Activated CD8-positive, alpha-beta memory T cell treated with anti-CD3 and anti-CD28 coated beads for 36 hours (primary cell): ENCODE measurements at regions not wholly inside any gene's neighbourhood (a gene's known extent, or its start where the extent isn't known, plus 50 kb on each side); places are given as distances from the start of the nearest gene placed in this dataset.
"Not testable (repeated sequence)": the region's sequence is repeated elsewhere in the genome, so short reads cannot be mapped to it uniquely, and the experiment has no call there.

Source experiments
- CTCF ChIA-PET: fragments of 350-600 bp; sonication (Branson Sonifier 250); formaldehyde crosslinking; loops from one replicate; lab custom pipeline; 2021; ENCODE audit warnings: antibody characterized with exemption; lab: Charles Lee
- POLR2A ChIA-PET: fragments of 350-600 bp; sonication (Branson Sonifier 250); formaldehyde crosslinking; loops from one replicate; lab custom pipeline; 2021; ENCODE audit warnings: antibody characterized with exemption; lab: Charles Lee

DNA sequence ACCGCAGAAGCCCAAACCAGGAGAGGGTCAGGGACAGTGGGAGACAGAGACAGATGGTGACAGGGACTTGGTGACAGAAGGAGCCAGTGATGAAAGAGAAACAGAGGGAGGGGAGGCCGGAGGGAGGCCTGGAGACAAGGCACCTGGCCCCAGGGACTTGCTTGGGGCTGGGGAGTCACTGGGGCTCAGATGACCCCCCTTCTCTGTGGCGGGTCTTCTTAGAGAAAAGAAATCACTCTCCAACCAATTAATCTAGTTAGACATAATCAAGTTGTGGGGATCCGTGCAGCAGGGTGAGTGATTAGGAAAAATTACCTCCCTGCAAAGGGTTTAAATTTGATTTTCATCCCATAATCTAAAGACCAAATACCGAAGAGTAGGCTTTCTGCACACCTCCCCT is 519.8 kb downstream of the PTPRU start:
- POLR2A ChIA-PET, result no interaction called here
- CTCF ChIA-PET, result no interaction called here

DNA sequence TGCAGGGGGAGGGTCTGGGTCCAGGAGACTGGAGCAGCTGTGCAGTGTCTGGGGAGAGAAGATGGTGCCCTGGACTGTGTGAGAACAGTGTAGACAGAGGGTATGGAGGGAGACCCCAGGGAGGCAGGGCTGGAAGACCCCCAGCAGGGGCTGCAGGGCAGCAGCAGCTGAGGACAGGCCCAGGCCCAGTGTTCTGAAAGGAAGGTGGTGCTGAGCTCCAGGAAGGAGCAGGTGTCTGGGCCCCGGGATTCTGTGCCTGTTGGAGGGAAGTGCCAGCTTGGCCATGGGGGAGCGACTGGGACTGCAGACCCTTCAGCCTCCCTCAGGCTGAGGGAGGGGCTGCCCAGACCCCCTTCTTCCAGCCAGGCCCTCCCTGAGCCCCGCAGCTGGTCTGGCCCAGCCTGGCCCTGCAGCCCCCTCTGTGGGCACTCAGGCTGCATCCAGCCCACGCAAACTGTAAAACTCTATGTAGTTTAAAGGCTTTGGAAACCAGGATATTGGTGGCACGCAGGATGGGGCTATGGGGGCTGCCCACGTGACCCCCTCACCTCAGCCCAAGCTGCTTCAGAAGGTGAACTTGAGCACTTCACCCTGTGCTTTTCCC is 519.2 kb downstream of the PTPRU start:
- POLR2A ChIA-PET, CTCF ChIA-PET: not testable (repeated sequence)

DNA sequence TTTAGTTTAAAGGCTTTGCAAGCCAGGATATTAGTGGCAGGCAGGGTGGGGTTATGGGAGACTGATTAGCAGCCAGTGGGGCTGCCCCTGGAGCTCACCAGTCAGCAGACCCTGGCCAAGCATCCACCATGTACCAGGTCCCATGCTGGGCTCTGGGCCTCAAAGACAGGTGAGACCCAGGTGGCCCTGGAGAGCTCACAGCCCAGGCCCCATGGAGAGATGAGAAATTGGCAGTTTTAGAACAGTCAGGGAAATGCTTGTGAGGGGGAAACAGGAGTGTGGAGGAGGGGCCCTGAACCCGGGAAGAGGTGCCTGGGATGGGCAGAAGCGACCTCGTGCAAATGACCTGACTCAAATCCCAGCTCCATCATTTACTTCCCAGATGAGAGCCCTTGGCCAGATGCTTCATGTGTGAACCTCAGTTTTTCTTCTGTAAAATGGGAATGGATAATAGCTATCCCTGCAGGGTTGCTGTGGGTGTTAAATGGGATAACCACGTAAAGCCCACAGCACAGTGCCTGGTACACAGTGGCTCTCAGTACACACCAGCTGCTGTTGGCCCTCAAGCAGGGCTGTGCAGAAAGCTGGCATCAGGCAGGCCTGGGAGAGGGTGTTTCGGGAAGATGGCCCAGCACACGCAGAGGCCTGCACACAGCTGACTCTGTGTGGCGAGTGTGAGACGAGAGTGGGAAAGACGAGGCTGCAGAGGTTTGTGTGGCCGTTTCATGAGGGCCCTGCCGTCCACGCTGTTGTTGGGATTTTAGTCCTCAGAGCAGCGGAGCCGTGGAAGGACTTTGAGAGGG is 518.5 kb downstream of the PTPRU start:
- CTCF ChIA-PET, result no interaction called here
- POLR2A ChIA-PET, result no interaction called here

DNA sequence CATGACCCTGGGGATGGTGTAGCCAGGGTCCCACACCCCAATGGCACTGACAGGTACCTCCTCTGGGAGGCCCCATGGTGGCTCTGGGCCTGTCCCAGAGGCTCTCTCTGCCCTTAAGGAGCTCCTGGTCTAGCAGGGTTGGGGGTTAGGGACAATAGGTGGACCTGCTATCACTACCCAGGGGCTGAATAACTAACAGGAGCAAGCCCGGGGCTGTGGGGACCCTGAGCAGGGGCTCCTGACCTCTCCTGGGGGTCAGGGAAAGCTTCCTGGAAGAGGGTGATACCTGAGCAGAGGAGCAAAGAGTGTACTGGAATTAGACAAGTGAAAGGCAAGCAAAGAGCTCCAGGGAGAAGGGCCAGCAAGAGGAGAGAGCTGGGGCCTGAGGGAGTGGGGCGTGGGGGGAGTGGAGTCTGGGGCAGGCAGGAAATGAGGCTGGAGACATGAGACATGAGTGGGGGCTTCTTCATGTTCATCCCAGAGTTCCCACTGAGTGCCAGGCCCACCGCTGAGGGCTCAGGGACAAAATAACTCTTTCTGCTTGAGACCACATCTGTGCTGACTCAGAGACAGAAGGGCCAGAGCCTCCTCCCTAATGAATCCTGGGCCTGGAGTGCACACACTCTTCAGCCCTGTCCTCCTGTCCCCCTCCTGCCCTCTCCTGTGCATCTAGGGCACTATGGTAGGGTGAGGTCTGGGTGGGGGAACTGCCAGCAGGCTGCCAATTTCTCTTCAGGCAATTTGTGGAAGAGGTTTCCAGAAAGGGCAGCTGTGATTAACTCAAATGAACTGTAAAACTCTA is 517.6 kb downstream of the PTPRU start:
- POLR2A ChIA-PET, result no interaction called here
- CTCF ChIA-PET, result no interaction called here

DNA sequence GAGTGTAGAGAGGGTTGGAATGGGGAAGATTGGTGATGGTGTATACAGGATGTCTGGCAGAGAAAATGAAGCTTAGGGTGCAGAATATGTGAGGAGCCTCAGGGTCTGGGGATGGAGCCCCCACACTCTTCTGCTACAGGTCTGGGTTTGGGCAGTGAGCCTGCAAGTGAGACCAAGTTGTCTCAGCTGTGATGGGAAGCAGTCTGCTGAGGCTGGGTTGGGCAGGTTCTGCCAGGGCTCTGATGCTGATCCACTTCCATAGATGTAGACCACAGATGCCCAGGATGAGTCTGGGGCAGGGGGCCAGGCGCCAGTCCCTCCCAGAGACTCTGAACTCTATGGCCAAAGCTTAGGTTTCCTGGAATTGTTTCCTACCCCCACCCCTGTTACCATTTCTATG is 516.9 kb downstream of the PTPRU start:
- ChIA-PET POLR2A (no interaction called here), CTCF (no interaction called here)

DNA sequence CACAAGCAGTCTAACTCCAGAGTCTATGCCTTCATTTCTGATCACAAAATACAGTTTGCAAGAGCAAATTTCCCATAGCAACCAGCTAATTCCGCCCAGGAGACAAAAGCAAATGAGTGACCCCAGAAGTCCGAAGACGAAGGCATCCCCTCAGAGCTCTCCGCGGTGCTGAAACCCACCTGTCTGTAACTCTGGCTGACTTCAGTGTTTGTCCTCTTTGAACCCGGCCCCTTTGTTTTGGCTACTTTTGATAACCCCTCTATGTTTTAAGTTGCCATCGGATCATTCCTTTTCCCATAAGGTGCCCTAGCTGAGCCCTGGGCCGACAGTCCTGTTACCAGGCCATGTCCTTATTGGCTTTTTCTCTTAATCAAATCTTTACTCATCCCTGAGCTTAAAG is 515.8 kb downstream of the PTPRU start:
- CTCF ChIA-PET, result interaction anchor here (0.7 kb wide), 1 partner anchor 440 kb away, joined by 3 read pairs; no protein-coding TSS in a partner anchor

DNA sequence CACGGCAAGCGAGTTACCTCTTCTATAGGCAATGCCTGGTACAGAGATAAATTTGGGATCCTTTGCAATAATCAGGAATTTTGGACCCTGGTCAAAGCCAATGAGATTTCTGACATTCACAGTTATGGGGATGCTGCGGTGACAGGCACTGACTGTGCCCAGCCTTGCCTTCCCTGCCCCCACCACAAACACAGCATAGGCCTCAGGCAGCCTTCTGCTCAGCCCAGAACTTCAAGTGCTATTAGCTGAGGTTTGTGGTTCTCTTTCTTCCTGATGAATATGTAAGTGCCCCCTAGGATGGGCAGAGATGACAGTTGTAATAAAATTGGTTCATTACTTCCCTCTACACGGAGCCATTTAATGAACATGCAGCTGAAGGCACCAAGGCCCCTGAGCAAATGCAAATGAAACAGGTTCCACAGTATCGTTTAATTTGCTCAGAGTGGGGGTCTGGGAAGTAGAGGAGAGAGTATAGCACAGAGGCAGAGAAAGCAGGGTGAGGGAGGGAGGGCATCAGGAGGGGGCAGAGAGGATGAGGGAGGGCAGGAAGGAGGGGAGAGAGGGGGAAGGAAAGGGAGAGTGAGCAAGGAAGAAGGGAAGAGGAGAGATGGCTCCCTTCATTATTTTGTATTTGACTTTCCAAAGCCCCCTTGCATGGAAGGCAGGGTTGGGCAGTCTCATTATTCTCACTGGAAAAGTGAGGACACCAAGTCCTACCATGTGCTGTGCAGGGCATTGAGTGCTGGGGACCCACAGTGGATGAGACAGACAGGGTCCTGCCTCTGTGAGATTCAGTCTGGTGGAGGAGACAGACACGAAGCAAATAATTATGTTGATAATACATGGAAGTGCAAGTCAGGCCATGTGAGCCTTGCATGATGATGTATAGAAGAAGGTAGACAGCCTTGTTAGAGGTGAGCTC is 513.0 kb downstream of the PTPRU start:
- ChIA-PET CTCF (no interaction called here), POLR2A (no interaction called here)

More for the DNA sequence above, 515.8 kb downstream of the PTPRU start:
- POLR2A ChIA-PET, result no interaction called here

DNA sequence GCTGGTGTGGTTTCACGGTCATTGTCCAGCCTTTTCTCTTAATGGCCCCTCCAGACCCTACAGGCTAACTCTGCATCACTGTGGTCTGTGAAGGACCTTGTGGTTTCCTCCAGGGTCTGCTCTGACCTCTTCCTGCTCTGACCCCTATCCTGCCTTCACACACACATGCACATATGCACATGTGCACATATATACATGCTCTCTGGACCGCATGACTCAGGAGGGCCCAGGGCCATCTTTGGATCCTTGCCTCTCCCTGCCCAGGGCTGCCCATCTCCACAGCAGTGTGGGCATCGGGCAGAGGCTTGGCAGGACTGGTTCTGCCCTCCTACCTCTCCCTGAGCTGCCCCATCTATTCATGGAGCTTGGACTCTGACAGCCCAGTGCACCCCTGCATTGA is 510.9 kb downstream of the PTPRU start:
- ChIA-PET POLR2A (no interaction called here), CTCF (no interaction called here)

DNA sequence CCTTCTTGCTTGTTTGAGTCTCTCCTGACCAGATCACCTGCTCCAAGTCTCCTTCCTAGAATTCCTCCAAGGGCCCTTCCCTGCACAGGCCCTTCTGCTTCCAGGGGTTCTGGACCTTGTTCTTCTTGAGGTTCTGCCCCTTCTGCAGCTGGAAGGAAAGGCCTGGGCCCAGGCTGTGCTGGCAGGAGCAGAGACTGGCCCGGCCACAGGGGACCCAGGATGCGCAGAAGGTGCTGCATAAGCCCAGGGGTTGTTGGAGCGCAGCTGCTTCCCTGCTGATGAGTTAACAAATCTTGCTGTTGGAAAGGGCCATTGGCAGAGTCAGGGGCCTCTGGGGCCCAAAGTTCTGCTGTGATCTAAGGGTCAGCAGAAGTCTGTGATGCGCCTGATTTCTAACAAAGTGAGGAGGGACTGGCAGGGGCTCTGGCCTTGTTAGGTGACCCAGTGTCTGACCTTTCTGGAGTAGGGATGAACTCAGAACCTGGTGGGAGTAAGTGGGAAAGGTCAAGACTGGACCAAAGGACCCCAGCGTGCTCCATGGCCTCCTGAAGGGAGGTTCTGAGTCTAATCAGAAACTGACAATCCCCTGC is 509.8 kb downstream of the PTPRU start:
- CTCF ChIA-PET, result no interaction called here
- POLR2A ChIA-PET, result no interaction called here

DNA sequence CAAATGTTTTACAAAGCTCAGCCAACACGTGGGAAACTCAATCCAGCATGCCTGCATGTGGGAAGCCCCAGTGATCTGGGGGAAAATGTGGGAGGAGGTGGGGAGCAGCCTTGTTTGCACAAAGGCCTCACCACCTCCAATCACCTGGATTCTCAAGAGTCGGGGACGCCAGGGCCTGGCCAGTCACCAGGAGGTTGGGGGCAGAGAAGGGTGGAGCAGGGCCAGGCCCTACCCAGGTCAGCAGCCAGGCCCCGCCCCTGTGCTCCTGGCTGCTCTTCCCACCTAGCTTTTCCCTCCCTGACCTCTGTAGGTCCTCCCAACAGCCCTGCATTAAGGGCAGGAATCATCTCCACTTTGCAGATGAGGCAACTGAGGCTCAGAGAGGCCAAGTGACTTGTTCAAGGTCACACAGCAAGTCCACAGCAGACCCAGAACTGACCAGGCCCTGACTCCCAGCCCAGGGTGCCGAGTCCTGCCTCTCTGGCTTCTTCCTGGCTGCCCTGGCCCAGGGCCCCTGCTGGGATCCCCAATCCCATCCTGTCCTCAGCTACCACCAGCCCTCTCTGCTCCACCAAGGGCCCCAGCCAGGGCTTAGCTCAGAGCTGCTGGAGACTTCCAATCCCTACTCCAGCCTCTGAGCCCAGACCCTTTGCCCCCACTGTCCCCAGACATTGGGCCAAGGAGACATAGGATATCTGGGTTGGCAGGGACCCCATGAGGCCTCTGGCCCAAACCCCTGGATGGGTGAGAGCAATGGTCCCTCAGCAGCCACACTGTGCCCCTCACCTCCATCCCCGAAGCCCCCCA is 508.6 kb downstream of the PTPRU start:
- CTCF ChIA-PET, result no interaction called here
- POLR2A ChIA-PET, result no interaction called here

DNA sequence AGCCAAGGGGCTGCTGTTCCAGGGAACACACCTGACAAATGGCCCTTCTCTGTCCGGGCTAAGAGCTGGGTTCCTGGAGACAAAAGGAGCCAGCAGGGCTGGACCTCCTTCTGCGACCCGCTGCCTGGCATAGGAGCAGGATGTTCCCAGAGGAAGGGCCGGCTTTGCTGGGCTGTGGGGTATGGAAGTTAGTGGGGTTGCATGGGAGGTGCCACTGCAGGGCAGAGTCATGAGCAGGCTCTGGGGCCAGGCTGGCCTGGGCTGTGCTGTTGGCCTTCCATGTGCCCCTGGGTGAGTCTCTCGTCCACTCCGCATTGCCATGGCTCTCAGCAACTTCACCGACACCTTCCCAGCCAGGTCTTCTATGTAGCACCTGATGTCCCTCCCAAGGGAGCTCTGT is 507.6 kb downstream of the PTPRU start:
- CTCF ChIA-PET, result no interaction called here
- POLR2A ChIA-PET, result no interaction called here

DNA sequence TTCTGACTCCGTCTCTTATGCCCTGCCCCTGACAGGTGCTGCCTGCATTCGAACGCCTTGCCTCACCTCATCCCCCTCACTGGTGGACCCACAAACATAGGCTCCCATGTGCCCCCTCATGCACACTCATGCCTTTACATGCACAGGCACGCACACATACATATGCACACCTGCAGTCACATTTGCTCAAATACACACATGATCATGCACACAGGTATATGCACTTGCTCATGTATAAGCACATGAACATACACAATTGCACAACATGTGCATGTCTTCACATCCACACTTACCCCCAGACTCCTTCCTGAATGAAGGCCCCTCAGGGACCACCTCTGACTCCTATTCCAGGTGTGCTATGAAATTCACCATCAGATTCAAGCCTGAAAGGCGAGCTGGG is 506.9 kb downstream of the PTPRU start:
- CTCF ChIA-PET, result no interaction called here
- POLR2A ChIA-PET, result no interaction called here

DNA sequence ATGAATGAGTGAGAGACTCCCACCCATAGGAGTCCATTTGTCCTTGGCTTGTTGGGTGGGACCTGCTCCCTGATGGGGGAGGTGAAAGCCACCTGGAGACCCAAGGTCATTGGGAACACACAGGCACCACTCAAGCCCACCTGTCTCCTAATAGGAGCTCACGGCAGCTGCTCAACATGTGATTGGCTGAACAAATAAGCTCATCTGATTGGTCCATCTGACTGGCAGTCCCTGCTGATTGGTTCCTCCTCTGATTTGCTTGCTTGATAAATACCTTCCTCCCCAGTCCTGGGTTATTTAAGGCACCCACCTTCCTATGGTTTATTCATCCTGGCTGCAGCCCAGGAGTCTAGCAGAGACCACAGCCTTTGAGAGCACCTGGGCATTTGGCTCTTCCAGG is 502.9 kb downstream of the PTPRU start:
- ChIA-PET POLR2A (no interaction called here), CTCF (no interaction called here)

DNA sequence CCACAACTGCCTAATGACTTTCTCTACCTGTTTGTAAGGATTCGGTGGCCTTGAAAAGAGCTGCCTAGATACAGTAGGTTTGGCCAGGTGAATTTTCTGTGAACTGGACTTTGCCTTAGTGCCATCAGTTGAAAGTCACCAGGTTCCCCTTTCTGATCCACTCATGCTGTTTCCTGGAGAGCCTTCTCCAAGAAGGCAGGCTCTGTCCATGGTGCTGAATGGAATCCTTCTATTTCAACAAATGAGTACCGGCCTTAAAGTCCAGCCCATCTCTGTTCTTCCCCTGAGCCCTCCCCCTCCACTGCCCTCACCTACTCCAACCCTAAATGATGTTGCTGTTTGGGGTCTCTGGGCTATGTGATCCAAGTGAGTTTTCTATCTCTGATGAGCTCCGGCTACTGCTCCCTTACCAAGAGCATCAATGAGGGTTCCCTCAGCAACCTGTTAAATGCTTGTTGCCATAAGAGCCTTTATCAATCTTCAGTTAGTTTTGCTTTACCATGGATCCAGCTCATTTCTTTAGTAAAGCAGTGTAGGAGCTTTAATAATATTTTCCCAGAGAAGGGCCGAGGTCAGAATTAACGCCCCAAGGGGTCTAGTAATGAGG is 500.4 kb downstream of the PTPRU start:
- POLR2A ChIA-PET, result no interaction called here
- CTCF ChIA-PET, result no interaction called here

DNA sequence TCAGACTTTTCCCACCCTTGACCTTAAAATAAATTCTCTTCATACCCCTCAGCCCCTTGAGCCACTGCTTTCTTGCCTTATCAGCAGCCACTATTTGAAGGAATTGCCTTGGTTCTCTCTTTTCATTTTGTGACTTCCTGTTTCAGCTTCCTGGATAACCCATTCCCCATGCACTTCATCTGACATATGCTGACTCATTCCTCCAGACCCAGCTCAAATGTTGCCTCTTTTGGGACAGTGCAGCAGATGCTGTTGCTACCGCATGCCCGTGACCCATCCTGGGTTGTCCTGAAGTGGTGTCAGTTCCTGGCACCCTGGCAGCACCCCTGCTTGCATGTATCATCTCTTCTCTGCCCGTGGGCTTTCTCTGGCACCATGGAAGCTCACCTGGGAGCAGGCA is 496.1 kb downstream of the PTPRU start:
- ChIA-PET POLR2A (no interaction called here), CTCF (no interaction called here)

DNA sequence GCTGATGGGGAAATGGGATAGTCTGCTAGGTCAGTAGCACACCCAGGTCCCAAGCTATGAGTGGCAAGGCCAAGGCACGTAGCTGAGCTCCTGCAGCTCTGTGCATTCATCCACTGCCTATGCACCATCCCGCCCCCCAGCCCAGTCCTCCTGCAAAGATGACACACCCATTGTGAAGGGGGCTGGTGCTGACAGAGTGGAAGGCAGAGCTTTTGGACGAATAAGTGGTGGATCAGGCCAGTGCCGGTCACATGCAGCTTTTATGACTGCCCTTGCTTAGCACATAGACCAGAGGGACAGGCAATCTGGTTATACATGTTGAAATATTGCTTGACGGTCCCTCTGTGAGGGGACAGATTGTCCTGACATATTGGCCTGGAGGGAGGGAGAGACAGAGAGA is 494.3 kb downstream of the PTPRU start:
- ChIA-PET POLR2A (no interaction called here), CTCF (no interaction called here)

DNA sequence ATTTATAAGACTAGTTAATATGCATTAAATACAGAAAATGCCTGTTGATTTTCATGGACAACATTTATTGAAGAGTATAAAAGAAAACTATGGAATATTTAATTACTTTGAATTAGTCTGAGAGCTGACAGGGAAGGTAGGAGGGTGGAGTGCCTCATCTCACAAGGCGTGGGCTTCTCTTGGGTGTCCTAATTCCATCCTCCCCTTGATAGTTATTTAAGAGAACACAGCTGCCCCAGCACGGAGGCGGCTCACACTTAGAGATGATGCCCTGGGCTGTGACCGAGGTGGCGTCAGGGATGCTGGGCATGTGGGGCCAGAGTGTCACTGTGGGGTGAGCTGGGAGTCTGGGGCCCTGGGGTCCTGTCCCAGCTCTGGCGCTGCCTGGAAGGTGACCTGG is 493.0 kb downstream of the PTPRU start:
- ChIA-PET CTCF (no interaction called here), POLR2A (no interaction called here)

DNA sequence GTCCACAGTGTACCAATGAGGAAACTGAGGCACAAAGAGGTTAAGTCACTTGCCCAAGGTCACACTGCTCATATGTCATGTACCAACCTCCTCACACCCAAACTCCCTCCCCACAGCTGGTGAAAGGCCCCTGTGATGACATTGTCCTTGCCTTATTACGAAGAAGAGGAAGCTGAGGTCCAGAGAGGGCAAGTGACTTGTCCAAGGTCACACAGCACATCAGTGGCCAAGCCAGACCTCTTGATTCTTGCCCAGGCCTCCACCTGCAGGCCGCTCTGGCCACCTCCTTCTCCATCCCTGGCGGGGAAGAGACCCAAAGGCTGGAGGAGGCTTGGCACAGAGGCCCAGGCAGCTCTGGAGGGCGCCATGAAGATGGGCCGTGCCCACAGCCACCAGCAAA is 492.4 kb downstream of the PTPRU start:
- CTCF ChIA-PET, result no interaction called here
- POLR2A ChIA-PET, result no interaction called here
